ENCODE measurements at regions not wholly inside any gene's neighbourhood (a gene's known extent, or its start where the extent isn't known, plus 50 kb on each side); places are given as distances from the start of the nearest gene placed in this dataset.

DNA sequence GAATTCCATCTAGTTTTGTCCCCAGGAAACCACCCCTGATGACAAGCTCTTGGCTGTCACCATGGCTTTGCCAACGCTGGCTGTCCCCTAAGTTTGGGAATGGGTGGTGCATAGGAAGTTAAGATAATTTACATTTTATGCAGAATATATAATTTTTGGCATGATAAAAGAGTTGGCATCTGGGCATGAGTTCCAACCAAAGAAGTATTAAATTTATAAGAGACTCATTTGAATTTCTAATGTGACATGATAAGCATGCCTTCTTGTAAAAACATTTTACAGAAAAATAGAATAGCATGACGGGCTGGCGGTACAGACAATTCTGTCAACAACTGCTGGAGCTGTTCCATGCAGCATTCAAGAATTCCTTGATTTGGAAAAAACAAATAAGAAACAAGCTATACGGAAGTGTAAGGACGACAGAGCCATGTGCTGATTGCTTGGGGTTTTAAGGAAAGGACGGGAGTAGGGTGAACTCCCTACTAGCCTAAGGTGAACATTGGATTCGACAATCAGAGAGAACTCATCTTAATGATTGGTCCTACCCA is 106.8 kb upstream of the C1orf21 start:
- DNase-seq (ENCODE audit: low spot score): no peak

DNA sequence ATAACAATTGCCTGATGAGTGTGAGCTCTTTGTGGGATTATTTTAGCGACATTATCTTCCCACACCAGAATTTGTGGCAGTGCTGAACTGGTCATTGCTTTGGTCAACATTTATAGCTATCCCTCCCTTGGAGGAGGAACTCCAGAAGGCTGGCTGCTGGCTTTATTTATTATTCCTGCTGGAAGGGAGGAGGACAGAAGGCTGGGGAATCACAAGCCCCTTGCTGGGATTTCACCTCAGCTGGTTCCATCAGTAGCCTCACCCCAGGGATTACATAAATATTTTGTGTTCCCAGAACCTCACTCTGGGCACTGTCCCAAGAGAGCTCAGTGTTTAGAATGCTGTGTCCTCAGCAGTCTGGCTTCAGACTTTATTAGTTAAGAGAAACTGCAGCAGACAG is 102.8 kb upstream of the C1orf21 start:
- no peak for DNase-seq (ENCODE audit: low spot score)

DNA sequence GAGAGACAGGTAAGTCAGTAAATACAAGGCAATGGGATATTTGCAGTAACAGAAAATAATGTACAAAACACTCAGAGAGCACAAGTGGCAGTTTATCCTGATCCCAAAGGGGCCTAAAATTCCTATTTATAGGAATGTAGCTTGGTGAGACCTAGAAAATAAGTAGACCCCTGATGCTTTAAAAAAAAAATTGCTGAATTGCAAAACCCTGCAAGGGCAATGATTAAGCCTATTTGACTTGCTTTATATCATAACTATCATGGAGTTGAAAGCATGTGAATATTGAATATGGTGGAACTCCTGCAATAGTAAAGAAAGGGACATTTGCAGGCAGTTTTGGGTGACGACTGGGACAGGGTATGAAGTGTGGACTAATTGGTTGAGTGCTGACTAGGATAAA is 101.9 kb upstream of the C1orf21 start:
- DNase-seq (ENCODE audit: low spot score): no peak

DNA sequence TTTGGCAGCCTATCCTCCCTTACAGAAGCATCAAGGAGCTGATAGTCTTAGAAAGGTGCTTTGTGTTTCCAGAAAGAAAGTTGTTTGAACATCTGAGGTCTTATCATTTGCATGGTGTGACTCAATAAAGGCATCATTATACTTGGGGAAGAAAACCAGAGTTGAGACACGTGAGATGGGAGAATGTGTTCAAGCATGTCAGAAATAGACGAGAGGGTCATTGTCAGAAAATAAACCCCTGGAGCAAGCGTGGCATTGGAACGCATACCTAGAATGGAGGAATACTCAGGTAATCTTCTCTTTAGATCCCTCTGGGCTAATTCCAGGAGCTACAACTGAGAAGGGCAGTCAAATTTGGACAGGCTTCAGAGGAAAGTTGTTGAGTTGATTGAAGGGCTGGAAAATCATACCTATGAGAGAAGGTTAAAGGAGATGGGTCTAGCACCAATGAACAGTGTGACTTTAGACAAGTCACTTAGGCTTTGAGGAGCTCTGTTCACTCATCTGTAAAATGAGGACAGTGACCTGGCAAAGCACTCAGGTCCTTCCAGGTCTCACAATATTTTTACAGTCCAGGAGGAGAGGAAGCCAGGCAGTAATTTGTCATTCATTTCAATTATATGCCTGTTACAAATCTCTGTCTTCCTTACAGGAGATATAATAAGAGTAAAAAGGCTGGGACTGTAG is 101.3 kb upstream of the C1orf21 start:
- DNase-seq (ENCODE audit: low spot score): no peak

DNA sequence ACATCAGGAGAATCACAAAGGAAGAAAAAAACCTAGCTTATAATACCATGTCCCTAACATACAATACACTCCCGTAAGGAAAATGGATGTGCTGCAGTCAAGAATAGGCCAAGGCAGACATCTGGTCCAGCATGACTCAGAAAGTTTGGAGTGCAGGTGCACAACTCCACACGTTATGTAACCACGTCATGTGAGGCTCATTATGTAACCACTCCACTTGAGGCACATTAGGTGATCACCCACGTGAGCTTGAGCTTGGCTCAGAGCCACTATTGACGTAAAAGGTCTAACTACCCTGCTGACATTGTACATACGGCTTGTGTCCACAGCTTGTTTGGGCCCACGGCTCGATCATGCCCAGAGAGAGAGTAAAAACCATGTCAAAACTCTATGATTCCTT is 99.8 kb upstream of the C1orf21 start:
- DNase-seq (ENCODE audit: low spot score): peak; percentile 6

DNA sequence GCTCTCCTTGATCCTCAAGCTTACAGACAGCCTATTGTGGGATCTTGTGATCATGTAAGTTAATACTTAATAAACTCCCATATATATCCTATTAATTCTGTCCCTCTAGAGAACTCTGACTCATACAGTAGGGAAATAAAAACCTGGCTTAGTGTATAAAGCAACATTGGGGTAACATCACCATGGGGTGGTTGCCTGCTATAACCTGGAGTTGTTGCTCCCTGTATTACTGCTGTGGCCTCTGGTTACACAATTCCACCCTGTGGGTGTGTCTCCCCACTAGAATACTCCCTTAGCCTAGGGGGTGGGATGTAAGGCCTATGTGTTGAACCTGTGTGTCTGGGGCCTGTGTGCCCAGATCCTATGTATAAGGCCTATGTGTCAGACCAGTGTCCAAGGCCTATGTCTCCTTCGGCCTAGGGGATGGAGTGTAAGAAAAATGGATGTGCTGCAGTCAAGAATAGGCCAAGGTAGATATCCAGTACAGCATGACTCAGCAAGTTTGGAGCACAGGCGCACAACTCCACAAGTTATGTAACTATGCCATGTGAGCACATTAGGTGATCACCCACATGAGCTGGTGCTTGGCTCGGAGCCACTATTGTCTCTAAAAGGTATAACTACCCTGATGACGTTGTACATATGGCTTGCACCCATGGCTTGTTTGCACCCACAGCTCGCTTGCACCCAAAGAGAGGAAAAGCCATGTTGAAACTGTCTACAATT is 96.8 kb upstream of the C1orf21 start:
- peak; percentile 37 for DNase-seq (ENCODE audit: low spot score)

DNA sequence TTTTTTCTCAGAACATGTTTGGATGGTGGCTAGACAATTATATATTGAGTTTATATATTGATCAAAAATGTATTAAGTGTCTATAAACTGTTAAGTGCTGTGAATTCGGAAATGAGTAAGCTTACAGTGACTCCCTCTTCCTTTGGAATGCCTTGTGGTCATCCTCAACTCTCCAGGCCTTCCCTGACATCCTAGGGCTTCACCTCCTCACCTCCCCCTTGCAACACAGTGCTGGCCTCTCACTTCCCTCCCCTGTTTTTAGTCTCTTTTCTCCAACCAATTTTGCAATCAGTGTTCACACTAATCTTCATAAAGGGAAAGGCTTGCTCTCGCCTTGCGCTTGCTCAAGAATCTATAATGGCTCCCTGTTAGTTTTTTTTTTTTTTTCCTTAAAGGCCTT is 95.1 kb upstream of the C1orf21 start:
- DNase-seq (ENCODE audit: low spot score): no peak

DNA sequence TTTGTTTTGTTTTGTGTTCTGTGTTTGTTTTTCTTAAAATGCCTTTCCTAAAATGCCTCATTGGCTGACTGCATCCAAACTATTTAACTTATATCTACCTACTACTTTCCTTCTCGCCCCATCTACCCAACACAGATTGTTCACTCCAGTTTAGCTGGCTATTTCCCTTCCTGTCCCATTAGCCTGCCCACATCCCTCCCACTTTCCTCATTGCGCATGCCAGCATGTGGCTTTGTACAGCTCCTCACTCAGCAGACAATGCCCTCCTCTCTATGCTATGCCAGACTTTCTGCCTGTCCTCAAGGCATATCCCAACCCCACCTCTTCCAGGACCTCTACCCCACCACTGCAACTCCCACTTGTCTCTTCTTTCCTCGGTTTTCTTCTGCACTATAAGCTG is 94.7 kb upstream of the C1orf21 start:
- DNase-seq (ENCODE audit: low spot score): no peak

DNA sequence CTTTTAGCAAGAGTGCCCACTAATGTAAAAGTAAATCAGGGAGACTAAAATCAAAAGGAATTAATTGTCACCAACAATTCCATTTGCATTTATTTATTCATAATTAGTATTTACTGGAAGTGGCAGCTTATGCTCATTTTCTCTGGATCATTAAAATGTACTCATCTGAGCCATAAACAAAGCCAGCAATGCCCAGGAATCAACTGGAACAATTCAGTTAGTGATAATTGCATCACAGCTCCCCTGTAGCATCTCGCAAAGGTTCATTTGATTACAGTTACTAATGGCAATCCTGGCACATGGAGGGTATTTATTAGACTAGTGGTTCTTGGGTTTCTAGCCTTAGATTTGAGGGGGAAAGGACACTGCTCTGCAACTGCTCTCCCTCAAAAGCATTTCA is 92.7 kb upstream of the C1orf21 start:
- DNase-seq (ENCODE audit: low spot score): no peak

DNA sequence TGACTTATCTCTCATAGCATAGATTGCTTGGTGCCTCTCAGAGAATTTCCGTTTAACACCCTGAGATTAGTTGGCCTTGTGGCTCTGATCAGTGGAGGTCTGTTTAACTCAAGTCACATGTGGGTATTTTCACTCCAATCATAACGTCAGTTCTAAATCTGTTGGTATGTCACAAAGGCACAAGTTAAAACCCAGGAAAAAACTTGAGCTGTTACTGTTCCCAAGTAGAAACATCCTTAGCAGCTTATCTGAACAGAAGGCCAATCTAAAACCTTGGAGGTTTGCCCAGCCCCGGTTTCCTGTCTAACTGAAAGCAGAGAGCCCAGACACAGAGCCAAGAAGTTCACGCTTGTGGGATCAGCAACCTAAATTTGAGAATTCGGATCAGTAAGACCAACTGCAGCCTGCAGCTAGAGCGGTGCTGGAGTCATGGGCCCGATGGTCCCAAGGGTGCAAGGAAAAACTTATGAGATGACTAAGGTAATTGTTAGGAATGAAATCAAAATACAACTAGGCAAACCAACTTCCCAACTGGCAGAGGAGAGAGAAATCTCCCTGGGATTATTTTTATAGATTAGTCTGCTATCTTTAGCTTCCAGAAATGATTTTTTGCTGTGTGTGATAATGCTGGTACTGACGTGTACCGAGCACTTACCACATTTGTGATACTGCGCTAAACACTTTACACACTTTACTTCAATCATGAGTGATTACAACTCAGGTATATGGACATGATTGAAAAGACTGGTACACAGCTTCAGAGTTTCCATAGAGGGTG is 90.2 kb upstream of the C1orf21 start:
- no peak for DNase-seq (ENCODE audit: low spot score)

DNA sequence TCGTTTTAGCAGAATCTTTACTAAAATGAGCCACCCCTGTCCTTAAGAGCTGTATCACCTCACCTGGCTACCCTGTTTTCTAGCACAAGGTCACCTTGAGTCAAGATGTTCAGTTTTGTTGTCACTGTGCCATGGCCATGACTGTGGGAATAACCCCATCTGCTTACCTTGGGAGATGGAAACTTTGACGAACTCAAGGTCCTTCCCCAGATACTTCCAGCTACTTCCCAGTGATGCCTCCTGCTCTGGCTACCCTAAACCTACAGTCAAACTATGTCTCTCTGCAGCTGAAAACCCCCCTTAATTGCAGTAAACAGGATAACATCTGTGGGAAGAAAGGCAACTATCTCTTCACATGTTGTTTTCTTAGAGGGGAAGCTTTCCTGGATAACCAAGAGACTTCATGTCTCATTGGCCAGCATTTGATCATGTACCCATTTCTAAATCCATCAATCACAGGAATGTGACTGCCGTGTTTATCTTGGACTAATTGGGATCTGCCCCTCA is 89.5 kb upstream of the C1orf21 start:
- no peak for DNase-seq (ENCODE audit: low spot score)

DNA sequence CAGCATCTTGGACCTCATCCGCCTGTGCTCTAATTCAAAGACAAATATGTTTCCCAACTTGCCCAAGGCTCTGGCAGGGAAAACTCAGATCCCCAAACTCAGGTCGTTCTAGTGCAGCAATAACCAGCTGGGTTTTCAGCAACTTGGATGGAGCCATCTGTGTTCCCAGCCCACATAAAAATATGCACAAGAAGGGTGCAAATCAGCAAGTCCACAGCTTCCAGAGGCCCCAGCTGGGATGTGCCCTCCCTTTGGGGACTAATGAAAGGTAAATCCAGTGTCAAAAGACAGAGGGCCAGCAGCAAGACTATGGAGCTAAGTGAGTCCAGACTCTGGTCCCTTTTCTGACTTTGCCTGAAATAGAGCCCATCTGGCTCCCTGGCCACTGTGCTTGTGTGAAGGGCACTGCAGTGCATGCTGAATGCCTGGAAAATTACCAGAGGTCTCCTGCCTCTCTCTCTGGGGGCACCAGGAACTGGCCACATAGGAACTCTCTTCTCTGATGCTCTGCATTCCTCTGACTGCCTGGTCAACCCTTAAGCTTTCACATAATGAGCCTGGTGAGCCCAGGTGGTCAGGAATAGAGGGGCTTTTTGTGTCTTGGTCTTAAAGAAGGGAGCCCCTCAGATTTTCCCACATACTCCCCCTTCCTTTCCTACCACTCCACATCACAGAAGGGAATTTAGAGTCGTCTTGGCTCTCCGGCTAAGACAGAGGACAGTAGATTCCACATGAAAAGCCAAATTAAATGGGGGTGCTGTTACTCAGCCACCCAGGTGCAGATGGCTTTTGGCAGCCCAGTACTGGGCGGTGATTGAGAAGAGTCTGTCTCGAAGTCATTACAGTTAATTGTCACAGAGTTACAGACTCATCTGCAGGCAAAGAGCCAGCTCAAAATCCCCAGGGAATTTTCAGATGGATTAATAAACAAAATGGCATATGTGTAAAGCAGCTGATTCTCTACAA is 88.1 kb upstream of the C1orf21 start:
- no peak for DNase-seq (ENCODE audit: low spot score)

DNA sequence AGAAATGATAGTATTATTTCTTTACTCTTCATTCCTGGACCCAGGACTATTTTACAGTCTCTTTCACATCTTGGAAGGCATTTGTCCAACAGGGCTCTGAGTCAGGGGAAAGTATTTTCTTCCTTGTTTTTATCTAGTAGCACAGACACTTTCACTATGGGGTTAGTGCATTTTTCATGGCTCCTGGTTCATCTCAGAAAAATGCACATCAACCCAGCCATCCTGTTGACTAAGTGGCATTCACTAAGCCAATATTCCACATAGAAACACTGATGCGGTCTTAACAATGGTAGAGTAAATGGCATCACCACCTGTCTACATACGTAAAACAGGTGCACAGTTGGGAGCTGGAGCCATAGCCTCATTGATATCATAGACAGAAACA is 87.4 kb upstream of the C1orf21 start:
- DNase-seq (ENCODE audit: low spot score): no peak

DNA sequence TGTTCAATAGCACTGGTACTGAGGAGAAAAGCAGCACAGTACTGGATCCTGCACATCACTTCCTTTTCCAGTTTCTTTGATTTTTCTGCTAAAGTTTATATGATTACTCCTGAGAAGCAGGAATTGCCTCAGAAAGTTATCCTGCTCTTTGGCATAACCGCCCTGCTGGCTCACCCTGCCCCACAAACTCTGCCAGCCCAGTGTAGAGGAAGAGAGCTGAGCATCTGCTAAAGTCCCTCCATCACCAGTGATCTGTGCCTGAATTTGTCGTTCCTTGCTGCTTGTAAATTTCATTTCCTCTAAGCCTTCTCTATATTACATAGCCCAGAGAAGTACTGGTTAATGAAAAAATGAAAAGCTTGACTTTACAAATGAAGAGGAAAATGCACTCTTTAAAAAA is 87.0 kb upstream of the C1orf21 start:
- no peak for DNase-seq (ENCODE audit: low spot score)

DNA sequence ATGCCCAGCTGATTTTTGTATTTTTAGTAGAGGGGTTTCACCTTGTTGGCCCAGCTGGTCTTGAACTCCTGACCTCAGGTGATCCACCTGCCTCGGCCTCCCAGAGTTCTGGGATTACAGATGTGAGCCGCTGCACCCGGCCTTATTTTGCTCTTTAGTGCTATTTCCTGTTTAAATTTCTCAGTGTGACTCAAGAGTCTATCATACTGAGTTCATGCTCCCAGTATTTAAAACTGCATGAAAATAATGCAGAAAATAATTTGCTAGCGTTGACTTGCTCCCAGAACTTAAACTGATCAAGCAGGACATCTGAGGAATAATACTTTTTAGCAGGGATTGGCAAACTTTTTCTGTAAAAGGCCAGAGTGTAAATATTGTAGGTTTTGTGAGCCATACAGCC is 86.4 kb upstream of the C1orf21 start:
- DNase-seq (ENCODE audit: low spot score): no peak

DNA sequence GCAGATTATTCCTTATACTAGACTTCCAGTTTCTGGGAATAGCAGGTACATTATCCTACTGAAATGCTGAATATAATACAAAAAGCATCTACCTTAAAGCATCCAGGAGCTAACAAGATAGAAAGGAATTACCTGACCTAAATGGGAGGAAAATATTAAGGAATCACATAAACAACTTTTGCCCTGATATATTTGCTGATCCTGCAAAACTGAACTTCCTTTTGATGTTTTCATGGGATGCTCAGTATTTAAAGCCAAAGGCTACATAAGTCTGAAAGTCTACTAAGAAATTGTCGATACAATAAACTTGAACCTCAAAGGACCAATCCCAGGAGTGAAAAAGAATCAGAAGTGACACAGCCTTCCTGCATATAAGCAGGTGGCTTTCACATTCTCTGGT is 85.6 kb upstream of the C1orf21 start:
- DNase-seq (ENCODE audit: low spot score): no peak

DNA sequence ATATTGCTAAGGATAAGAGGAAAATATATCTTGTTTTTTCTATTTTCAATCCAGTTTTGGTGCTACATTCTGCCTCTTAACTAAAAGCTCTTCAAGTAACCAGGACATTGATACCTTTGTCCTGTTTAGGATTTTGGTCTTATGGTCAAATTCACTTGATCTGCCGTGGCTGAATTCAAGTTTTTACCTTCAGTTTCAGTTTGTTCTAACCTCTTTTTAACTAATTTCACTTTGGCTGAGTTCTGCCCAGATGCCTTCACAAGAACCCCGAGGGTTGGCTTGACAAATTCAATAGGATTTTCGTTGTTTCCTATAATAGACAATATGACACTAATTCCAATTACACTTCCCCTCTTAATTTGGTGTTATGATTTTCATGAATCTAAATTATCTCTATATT is 84.5 kb upstream of the C1orf21 start:
- no peak for DNase-seq (ENCODE audit: low spot score)

DNA sequence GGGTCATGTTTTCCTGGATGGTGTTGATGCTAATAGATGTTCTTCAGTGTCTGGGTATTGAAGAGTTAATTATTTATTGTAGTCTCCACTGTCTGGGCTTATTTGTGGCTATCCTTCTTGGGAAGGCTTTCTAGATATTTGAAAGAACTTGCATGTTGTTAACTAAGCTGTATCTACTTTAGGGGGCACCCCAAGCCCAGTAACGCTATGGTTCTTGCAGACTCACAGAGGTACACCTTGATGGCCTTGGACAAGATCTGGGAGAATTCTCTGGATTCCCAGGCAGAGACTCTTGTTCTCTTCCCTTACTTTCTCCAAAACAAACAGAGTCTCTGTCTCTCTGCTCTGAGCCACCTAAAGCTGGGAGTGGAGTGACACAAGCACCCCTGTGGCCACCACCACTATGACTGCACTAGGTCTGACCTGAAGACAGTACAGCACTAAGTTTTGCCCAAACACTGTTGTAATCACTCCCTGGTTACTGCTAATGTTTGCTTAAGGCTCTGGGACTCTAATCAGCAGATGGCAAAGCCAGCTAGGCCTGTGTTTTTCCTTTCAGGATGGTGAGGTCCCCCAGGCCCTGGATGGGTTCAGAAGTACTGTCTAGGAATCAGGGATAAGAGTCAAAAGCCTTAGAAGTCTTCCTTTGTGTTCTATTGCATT is 76.5 kb upstream of the C1orf21 start:
- DNase-seq (ENCODE audit: low spot score): no peak

DNA sequence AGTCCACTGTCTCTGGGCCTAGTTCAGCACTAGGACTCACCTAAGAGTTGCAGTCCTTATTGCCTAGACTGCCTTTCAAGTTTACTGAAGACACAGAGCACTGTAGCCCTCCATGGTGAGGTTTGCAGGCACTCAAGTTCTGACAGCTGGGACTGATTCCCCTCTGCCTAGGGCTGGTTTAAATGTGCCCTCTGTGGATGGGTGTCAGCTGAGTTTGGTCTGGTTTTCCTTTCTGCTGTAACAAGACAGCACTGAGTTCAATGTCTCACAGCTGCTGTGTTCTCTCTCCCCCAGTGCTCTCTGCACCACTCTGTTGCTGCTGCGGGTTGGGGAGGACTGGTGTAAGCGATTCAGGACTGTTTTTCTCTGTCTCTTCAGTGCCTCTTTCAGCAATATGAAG is 75.2 kb upstream of the C1orf21 start:
- DNase-seq (ENCODE audit: low spot score): no peak

DNA sequence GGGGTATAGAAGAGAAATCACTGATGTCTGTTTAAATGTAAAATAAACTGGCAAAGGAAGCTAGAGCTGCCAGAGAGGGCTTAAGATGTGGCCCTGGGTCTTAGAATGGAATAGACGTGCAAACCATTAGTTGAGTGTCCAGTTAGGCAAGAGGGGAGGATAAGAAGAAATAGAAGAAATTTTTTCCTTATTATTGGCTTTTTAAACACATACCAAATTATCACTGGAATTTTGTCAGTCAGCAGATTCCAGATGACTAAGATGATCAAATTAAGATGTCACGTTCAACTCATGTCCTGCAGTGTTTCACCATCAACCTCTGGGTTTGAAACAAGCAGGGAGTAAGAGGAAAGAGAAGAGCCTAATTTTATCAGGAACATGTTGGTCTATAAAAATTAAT is 71.6 kb upstream of the C1orf21 start:
- no peak for DNase-seq (ENCODE audit: low spot score)

DNA sequence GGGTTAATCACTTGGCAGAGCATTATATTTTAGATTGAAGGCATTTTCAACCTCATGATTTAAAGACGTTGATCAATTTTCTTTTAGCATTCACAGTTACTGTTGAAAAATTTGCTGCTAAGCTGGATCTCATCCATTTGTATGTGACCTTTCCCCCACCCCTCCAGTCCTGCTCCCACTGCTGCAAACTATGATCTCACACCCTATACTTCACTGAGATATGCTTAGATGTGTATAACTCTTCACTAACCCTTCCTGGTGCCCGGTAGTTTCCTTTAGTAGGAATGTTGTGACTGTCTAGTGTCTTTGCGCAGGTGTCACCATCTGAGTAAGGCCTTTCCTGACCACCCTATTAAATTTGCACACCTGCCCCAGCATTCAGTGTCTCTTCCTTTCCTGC is 67.0 kb upstream of the C1orf21 start:
- no peak for DNase-seq (ENCODE audit: low spot score)
